CD4-positive, alpha-beta T cell treated with Interleukin-12 subunit alpha and Interleukin-12 subunit beta, for 1 hour (primary cell): ENCODE measurements at regions not wholly inside any gene's neighbourhood (a gene's known extent, or its start where the extent isn't known, plus 50 kb on each side); places are given as distances from the start of the nearest gene placed in this dataset.
"Not testable (repeated sequence)": the region's sequence is repeated elsewhere in the genome, so short reads cannot be mapped to it uniquely, and the experiment has no call there.

ENCODE experiments used
- DNase-seq: peaks from one replicate; pipeline ENCODE4 v3.0.0-alpha.2; 2020

GRCh38 chr21:31449921-31450535 lies 106.0 kb upstream of the TIAM1 start:
- no peak for DNase-seq

GRCh38 chr21:31448496-31448895 lies 104.4 kb upstream of the TIAM1 start:
- no peak for DNase-seq

- DNase-seq, result no peak
Observed at GRCh38 chr21:31447505-31447904, 103.4 kb upstream of the TIAM1 start.

GRCh38 chr21:31446226-31446855 lies 102.3 kb upstream of the TIAM1 start:
- DNase-seq, result peak; percentile 48

- DNase-seq, result no peak
Observed at GRCh38 chr21:31445137-31445536, 101.1 kb upstream of the TIAM1 start.

GRCh38 chr21:31443736-31444521 lies 99.9 kb upstream of the TIAM1 start:
- DNase-seq, result no peak

GRCh38 chr21:31442339-31442738 lies 98.3 kb upstream of the TIAM1 start:
- DNase-seq, result no peak

- no peak for DNase-seq
Observed at GRCh38 chr21:31429506-31429905, 85.4 kb upstream of the TIAM1 start.

GRCh38 chr21:31426235-31426797 lies 82.3 kb upstream of the TIAM1 start:
- DNase-seq, result no peak

GRCh38 chr21:31425138-31425537 lies 81.1 kb upstream of the TIAM1 start:
- no peak for DNase-seq

- DNase-seq, result no peak
Observed at GRCh38 chr21:31424058-31424457, 80.0 kb upstream of the TIAM1 start.

GRCh38 chr21:31420988-31421387 lies 76.9 kb upstream of the TIAM1 start:
- no peak for DNase-seq

GRCh38 chr21:31420354-31420753 lies 76.3 kb upstream of the TIAM1 start:
- DNase-seq, result no peak

- no peak for DNase-seq
Observed at GRCh38 chr21:31418377-31419001, 74.4 kb upstream of the TIAM1 start.

GRCh38 chr21:31417214-31417613 lies 73.2 kb upstream of the TIAM1 start:
- DNase-seq, result not testable (repeated sequence)

- DNase-seq, result no peak
Observed at GRCh38 chr21:31416465-31416864, 72.4 kb upstream of the TIAM1 start.

- DNase-seq, result no peak
Observed at GRCh38 chr21:31414263-31415000, 70.4 kb upstream of the TIAM1 start.

GRCh38 chr21:31413698-31414097 lies 69.6 kb upstream of the TIAM1 start:
- no peak for DNase-seq

- peak; percentile 20 for DNase-seq
Observed at GRCh38 chr21:31410499-31411131, 66.6 kb upstream of the TIAM1 start.

GRCh38 chr21:31409831-31410487 lies 65.9 kb upstream of the TIAM1 start:
- DNase-seq, result no peak

GRCh38 chr21:31408301-31409088 lies 64.4 kb upstream of the TIAM1 start:
- DNase-seq, result no peak
